PC-9 (cell line): ENCODE measurements at regions not wholly inside any gene's neighbourhood (a gene's known extent, or its start where the extent isn't known, plus 50 kb on each side); places are given as distances from the start of the nearest gene placed in this dataset.

Source experiments
- CTCF ChIP-seq: fragments of 200-600 bp; sonication (generic); conservative IDR thresholded peaks from 2 replicates; pipeline ENCODE4 v1.6.1; 2017; ENCODE audit warnings: mixed run types, antibody characterized with exemption, mild to moderate bottlenecking, moderate library complexity
- EZH2 ChIP-seq: fragments of 200-600 bp; sonication (generic); IDR thresholded peaks from 2 replicates; pipeline ENCODE4 v1.8.0; 2017; ENCODE audit warnings: antibody characterized with exemption, low read depth

GRCh38 chr16:64866021-64866420, 255.8 kb downstream of the CDH11 start:
- TF ChIP-seq CTCF (no peak), EZH2 (no peak)
